NT2/D1 (cell line): ENCODE measurements at regions not wholly inside any gene's neighbourhood (a gene's known extent, or its start where the extent isn't known, plus 50 kb on each side); places are given as distances from the start of the nearest gene placed in this dataset.

ENCODE experiments used
- DNase-seq: peaks from one replicate; pipeline ENCODE4 v3.0.0-alpha.2; 2011; ENCODE audit warnings: low read depth, low spot score
- H3K27me3 ChIP-seq: 2 replicates; pipeline ENCODE4 v1.6.0; 2011; ENCODE audit warnings: mild to moderate bottlenecking; ENCODE audit not compliant: insufficient read length, insufficient read depth
- H3K36me3 ChIP-seq: 2 replicates; pipeline ENCODE4 v1.6.1; 2011; ENCODE audit warnings: mild to moderate bottlenecking, low read length, mixed read lengths; ENCODE audit not compliant: insufficient read depth, insufficient read length
- H3K4me1 ChIP-seq: 2 replicates; pipeline ENCODE4 v1.5.1; 2011; ENCODE audit not compliant: insufficient read depth, insufficient read length
- H3K4me3 ChIP-seq: 2 replicates; pipeline ENCODE4 v1.5.1; 2011; ENCODE audit warnings: low read depth; ENCODE audit not compliant: insufficient read length
- H3K9ac ChIP-seq: 2 replicates; pipeline ENCODE4 v1.6.0; 2011; ENCODE audit warnings: low read depth; ENCODE audit not compliant: insufficient read length
- H3K9me3 ChIP-seq: 2 replicates; pipeline ENCODE4 v1.5.1; 2011; ENCODE audit warnings: mild to moderate bottlenecking, low read length; ENCODE audit not compliant: insufficient read depth
- SUZ12 ChIP-seq: IDR thresholded peaks from 2 replicates; pipeline ENCODE4 v1.6.1; 2011; ENCODE audit not compliant: insufficient read length, insufficient read depth; ENCODE audit errors: extremely low read depth
- YY1 ChIP-seq: IDR thresholded peaks from 2 replicates; pipeline ENCODE4 v1.6.1; 2011; ENCODE audit not compliant: insufficient read length, insufficient read depth
- ZNF274 ChIP-seq: IDR thresholded peaks from 2 replicates; pipeline ENCODE4 v1.6.1; 2011; ENCODE audit warnings: mild to moderate bottlenecking, low read depth, low read length

GRCh38 chr3:161879470-161879869 is 382.9 kb downstream of the OTOL1 start:
- H3K9ac ChIP-seq = no peak overlapping the region
- DNase-seq = no peak
- H3K4me1 ChIP-seq = no peaks in the 10 kb centered on the region
- no peaks in the 10 kb centered on the region for H3K36me3 ChIP-seq
- no peaks in the 10 kb centered on the region for H3K27me3 ChIP-seq
- TF ChIP-seq YY1 (no peak), SUZ12 (no peak), ZNF274 (no peak)
- peaks cover 6% of the 10 kb centered on the region; the same call in 1 of the 2 replicates for H3K9me3 ChIP-seq
- no peak overlapping the region for H3K4me3 ChIP-seq

GRCh38 chr3:161884830-161885229 is 388.2 kb downstream of the OTOL1 start:
- Histone ChIP-seq H3K36me3 (no peaks in the 10 kb centered on the region), H3K9ac (no peak overlapping the region), H3K4me1 (no peaks in the 10 kb centered on the region), H3K4me3 (no peak overlapping the region), H3K9me3 (peaks cover 21% of the 10 kb centered on the region), H3K27me3 (no peaks in the 10 kb centered on the region)
- TF ChIP-seq ZNF274 (no peak), SUZ12 (no peak)
- no peak for DNase-seq

GRCh38 chr3:161890147-161890625 is 393.6 kb downstream of the OTOL1 start:
- H3K4me3 ChIP-seq = no peak overlapping the region
- TF ChIP-seq YY1 (no peak), ZNF274 (no peak), SUZ12 (no peak)
- H3K27me3 ChIP-seq = no peaks in the 10 kb centered on the region
- H3K36me3 ChIP-seq = no peaks in the 10 kb centered on the region
- H3K4me1 ChIP-seq = no peaks in the 10 kb centered on the region
- no peak overlapping the region for H3K9ac ChIP-seq
- no peak for DNase-seq
- peaks cover 19% of the 10 kb centered on the region for H3K9me3 ChIP-seq

- no peaks in the 10 kb centered on the region for H3K4me1 ChIP-seq
Measured at GRCh38 chr3:161893972-161894371, 397.4 kb downstream of the OTOL1 start.

GRCh38 chr3:161894657-161895056 is 398.0 kb downstream of the OTOL1 start:
- Histone ChIP-seq H3K36me3 (no peaks in the 10 kb centered on the region), H3K4me1 (no peaks in the 10 kb centered on the region), H3K27me3 (no peaks in the 10 kb centered on the region), H3K4me3 (no peak overlapping the region), H3K9me3 (peaks cover 12% of the 10 kb centered on the region; the same call in 1 of the 2 replicates), H3K9ac (no peak overlapping the region)
- no peak for TF ChIP-seq YY1
- no peak for TF ChIP-seq ZNF274
- TF ChIP-seq SUZ12 = no peak
- no peak for DNase-seq

More at GRCh38 chr3:161893972-161894371, 397.4 kb downstream of the OTOL1 start:
- TF ChIP-seq ZNF274 = no peak
- no peak for TF ChIP-seq SUZ12
- no peak for TF ChIP-seq YY1
- Histone ChIP-seq H3K27me3 (no peaks in the 10 kb centered on the region), H3K36me3 (no peaks in the 10 kb centered on the region), H3K9me3 (peaks cover 12% of the 10 kb centered on the region; the same call in 1 of the 2 replicates), H3K9ac (no peak overlapping the region), H3K4me3 (no peak overlapping the region)
- DNase-seq = no peak

GRCh38 chr3:161905520-161906132 is 409.0 kb downstream of the OTOL1 start:
- Histone ChIP-seq H3K9ac (no peak overlapping the region), H3K4me3 (no peak overlapping the region), H3K4me1 (no peaks in the 10 kb centered on the region), H3K27me3 (no peaks in the 10 kb centered on the region), H3K36me3 (no peaks in the 10 kb centered on the region), H3K9me3 (no peaks in the 10 kb centered on the region)
- no peak for TF ChIP-seq SUZ12
- no peak for TF ChIP-seq YY1
- TF ChIP-seq ZNF274 = no peak
- DNase-seq = no peak

GRCh38 chr3:161913786-161914389 is 417.3 kb downstream of the OTOL1 start:
- Histone ChIP-seq H3K36me3 (no peaks in the 10 kb centered on the region), H3K9ac (no peak overlapping the region), H3K9me3 (no peaks in the 10 kb centered on the region), H3K4me3 (no peak overlapping the region), H3K4me1 (no peaks in the 10 kb centered on the region), H3K27me3 (no peaks in the 10 kb centered on the region)
- no peak for TF ChIP-seq SUZ12
- no peak for TF ChIP-seq YY1
- TF ChIP-seq ZNF274 = no peak
- no peak for DNase-seq
